ENCODE measurements at regions not wholly inside any gene's neighbourhood (a gene's known extent, or its start where the extent isn't known, plus 50 kb on each side); places are given as distances from the start of the nearest gene placed in this dataset.

DNA sequence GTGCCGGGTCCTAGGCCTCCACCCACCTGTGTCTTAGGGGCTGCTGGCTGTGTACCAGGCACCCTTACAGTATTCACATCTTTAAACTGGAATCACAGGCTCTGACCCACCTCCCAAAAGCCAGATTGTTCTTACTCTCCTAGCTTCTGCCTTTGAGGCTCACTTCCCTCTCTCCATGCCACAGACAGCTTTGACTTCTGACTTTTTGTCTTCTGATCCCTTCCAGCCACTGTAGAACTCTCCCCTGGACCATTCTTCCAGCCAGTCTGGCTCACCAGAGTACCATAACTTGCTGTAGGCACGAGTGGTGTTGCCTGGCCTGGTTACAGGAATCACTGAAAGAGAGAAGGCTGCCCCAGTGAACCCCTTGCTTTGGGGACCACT, 58.1 kb upstream of the STUM start:
- DNase-seq = no peak

DNA sequence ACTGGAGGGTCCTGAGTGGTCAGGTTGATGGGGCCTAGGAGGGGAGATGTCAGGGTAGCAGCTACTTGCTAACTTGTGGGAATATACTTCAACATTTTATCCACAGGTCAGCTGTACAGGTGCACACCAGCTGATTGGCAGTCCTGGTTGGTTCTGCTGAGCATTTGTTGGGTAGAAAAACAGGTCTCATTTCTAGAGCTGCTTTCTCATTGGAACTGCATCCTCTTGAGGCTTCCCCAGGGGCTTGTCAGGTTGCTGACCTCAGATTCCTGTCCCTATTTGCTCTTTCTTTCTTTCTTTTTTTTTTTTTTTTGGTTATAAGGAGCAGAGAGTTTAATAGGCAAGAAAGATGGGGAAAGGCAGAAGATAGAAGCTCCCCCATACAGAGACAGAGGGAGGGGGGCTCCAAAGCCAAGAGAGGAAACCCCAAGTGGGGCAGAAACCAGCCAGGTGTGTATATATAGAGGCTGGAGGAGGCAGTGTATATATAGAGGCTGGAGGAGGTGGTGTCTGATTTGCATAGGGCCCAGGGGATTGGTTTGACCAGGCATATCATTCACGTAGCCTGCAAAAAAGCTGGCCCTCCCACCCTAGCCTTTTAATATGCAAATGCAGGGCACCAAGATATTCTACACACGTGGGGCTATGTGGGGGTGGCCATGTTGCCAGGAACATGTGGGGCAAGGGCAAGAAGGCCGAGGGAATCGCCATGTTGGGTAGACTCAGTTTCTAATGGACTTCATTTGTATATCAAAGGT, 57.3 kb upstream of the STUM start:
- no peak for DNase-seq

DNA sequence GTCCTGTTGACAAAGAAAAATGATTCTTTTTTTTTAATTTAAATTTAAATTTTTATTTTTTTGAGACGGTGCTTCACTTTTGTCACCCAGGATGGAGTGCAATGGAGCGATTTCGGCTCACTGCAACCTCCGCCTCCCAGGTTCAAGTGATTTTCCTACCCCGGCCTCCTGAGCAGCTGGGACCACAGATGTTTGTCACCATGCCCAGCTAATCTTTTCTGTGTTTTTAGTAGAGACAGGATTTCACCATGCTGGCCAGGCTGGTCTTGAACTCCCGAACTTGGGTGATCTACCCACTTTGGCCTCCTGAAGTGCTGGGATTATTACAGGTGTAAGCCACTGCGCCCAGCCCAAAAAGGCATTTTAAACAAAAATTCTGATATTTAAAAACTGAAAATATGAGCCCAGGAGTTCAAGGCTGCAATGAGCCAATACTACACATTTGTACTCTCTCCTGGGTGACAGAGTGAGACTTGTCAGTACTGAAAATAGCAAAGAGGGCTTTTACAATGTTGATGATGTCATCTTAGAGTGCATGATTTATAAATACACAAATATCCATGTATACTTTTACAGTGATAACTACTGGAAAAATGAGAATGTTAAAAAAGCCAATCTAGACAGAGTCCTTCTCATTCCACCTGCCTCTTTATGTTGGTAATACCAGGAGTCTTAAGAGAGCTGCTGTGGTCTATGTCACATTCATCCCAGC, 56.0 kb upstream of the STUM start:
- peak in 1 of 3 donors; percentile 37 for DNase-seq

DNA sequence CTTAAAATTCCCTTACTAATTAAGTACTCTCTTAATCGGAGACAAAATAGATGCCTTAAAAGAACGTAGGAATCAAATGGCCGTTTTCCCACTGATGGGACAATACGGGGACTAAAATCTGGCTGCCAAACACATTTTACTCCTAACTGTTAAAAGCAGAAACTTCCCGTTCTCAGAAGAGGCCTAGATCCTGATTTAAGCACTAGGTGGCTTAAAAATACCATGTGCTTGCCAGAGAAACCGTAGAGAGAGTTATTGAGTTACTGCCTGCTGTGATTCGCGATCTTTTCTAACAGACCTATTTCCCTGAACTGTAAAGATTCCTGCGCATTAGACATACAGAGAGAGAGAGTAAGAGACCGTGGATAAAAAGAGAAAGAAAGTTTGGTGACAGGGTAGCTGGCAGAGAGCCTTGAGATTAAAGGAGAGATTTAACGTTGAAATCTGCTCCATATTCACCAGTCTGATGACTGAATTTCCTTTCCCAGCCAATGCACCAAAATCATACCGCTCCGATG, 54.4 kb upstream of the STUM start:
- peak in 2 of 3 donors; percentile 19 to 50 for DNase-seq

DNA sequence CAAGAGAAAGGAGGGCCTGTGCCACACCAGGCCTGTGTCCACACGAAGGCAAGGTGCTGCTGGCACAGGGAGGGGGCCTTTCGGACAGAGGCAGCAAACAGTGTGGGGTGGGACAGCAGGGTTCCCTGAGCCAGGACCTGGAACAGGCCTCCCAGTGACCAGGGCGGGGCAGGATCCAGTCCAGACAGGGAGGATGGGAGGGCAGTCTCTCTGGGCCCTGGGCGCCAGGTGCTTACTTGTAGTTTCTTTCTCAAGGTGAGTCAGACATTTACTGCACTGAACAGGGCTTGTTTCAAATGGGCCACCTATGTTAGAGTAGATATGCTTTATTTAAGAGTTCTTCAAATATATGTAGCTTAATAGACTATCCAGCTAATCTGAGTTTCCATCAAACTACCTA, 52.8 kb upstream of the STUM start:
- no peak for DNase-seq

DNA sequence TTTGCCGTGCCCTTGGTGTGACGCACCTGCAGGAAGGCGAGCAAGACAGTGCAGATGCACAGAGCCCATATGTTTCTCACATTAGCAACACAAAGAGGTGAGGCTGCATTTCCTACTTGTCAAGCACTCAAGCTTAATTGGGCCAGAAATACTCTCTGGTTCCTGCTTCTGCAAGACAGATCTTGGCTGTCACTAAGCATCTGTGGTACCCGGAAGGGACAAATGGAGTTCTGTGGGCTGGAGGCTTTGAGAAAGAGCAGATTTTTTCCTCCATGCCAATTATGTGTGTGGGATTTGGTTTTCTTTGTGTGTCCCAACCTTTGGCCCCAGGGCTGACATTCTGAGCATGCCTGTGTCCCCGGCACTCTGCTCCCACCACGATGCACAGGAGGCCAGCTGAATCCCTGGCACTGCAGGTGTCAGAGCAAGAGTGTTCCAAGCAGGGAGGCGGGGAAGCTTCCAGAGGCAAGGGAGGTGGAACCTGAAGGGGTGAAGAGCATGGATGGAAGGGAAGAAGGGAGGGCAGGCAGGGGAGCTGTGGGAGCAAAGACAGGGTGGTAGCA, 52.0 kb upstream of the STUM start:
- DNase-seq = no peak

DNA sequence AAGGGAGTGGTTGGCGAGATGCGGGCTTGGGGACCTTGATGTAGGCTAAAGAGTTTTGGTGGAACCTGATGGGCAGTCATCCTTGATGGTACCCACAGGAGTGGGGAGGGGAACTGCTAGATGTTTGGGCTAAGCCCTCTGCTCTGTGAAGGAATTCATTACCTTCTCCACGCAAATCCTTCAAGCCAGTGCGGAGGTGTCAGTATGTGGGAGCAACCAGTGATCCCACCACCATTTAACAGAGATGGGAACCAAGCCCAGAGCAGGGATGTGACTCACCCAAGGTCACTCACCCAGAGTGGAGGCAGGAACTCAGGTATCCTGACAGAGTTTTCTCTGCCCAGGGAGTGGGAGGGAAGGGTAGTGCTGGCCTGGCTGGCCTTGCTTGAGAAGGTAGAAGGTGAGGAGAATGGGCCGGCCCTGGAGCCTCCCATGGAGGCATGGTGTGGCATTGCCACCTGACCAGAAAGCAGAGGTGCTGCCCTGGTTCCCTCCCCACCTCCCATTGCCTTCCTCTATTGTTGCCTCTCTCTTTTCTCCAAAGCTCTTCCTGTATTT, 51.2 kb upstream of the STUM start:
- no peak for DNase-seq

DNA sequence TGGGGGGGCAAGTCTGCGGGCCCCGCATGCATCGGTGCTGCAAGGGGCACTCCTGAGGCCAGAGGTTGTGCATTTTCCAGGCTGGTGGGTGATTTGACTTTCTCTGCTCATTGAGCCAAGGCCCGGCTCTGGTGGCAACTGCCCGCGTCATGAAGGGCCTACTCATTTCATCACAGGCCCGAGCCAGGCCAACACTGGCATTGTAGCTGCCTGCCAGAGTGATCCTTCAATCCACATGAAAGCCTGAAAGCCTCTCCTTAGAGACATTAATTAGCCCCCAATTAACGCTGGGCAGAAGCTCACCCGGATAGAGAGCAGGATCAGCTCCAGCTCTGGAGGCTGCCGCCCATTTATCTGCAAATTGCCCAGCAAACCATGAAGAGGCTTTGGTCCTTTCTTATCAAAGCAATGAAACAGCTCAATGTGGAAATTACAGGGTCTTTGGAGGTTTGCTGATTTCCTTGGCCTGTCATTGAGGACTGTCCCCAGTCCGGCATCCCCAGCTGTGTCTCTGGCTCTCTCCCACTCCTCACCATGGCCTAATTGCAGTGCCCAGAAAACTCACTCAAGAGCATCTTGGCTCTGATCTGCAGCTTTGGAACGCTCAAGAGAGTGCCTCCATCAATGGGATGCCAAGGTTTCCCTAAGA, 50.4 kb upstream of the STUM start:
- no peak for DNase-seq

DNA sequence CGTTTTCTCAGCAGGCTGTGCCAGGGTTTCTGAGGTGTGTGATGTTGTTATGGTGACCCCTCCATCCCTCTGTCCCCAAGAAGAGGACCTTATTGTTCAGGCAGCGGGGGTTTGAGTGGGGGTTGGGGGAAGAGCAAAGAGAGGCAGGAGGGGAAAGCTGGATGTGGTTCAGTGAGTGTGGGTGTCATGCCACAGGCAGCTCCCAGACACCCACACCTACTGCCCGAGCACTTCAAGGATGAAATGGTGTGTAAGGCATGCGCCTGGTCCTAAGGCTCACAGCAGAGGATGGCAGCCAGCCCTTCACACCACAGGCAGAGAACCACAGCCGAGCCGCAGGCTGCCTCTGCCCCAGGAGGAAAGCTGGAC, 49.9 kb upstream of the STUM start:
- no peak for DNase-seq

Data from muscle of back (tissue), 3 donors.